Mesodermal cell (in vitro differentiated cells): ENCODE measurements at regions not wholly inside any gene's neighbourhood (a gene's known extent, or its start where the extent isn't known, plus 50 kb on each side); places are given as distances from the start of the nearest gene placed in this dataset.

Source experiments
- H3K27ac ChIP-seq: 2 replicates; pipeline ENCODE4 v1.7.0; 2013; ENCODE audit warnings: mild to moderate bottlenecking, low read depth, low read length, moderate library complexity; ENCODE audit not compliant: severe bottlenecking
- H3K36me3 ChIP-seq: 2 replicates; pipeline ENCODE4 v1.7.1; 2013; ENCODE audit warnings: mild to moderate bottlenecking, low read length, moderate library complexity; ENCODE audit not compliant: control insufficient read depth, insufficient read depth
- H3K4me1 ChIP-seq: one replicate; pipeline ENCODE4 v1.7.1; 2013; ENCODE audit warnings: mild to moderate bottlenecking, low read length; ENCODE audit not compliant: insufficient read depth, control insufficient read depth, poor library complexity, severe bottlenecking
- H3K4me3 ChIP-seq: 2 replicates; pipeline ENCODE4 v1.7.0; 2013; ENCODE audit warnings: low read length, control low read depth, mild to moderate bottlenecking; ENCODE audit not compliant: insufficient read depth, poor library complexity, severe bottlenecking; ENCODE audit errors: extremely low read depth
- H3K9me3 ChIP-seq: 2 replicates; pipeline ENCODE4 v1.7.1; 2013; ENCODE audit warnings: mild to moderate bottlenecking, low read length, moderate library complexity; ENCODE audit not compliant: control insufficient read depth
- WGBS, 2 experiments: methylation state at CpG; one replicate each; pipeline ENCODE4 v1.1.5; 2013; ENCODE audit warnings: missing lambda C conversion rate in 2 of 2; ENCODE audit not compliant: insufficient coverage in 2 of 2; 5-methylcytosine and 5-hydroxymethylcytosine counted together

DNA sequence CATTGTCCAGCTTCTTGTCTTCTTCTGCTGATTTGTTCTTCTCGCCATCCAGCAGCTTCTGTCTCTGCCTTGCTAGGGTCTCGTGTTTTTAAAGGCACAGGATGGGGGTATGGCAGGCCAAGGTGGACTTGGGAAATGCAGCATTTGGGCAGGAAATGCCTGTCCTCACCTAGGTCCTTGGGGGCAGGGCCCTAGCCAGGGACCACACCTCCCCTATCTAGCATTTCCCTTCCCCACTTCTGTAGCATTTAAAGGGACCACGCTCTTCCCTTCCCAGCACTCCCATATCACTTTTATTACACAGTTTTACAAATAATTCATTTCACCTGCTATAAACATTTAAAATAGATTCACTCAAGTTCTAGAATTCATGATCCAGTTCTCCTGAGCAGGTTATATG, 315.4 kb upstream of the LMCD1 start:
- Histone ChIP-seq H3K4me1 (no peaks in the 10 kb centered on the region), H3K4me3 (no peak overlapping the region), H3K36me3 (no peaks in the 10 kb centered on the region), H3K9me3 (peaks cover 5% of the 10 kb centered on the region), H3K27ac (no peak overlapping the region)
- WGBS, 2 experiments = 95 to 100% methylated on average over 1 to 3 of the region's 3 CpGs

DNA sequence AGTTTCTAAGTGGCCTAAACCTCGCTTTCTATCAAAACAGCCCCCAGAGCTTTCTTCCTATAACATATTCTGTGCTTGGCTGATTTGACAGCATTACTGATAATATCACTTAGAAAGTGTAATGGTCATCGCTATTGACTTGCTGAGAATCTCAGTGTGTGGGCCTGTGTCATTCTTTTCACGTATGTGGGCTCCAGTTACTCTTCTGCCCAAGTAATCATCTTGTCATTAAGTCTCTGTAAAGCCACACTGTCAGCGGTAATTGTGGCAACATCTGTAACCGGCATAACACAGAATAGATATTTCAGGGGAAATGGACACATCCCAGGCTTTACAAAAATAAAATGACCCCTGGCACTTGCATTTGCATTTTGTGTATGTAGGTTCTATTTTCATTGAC, 313.6 kb upstream of the LMCD1 start:
- Histone ChIP-seq H3K27ac (no peak overlapping the region), H3K4me1 (no peaks in the 10 kb centered on the region), H3K36me3 (no peaks in the 10 kb centered on the region), H3K4me3 (no peak overlapping the region), H3K9me3 (peaks cover 5% of the 10 kb centered on the region)
- WGBS, 2 experiments = 85 to 100% methylated on average over 2 to 4 of the region's 5 CpGs

DNA sequence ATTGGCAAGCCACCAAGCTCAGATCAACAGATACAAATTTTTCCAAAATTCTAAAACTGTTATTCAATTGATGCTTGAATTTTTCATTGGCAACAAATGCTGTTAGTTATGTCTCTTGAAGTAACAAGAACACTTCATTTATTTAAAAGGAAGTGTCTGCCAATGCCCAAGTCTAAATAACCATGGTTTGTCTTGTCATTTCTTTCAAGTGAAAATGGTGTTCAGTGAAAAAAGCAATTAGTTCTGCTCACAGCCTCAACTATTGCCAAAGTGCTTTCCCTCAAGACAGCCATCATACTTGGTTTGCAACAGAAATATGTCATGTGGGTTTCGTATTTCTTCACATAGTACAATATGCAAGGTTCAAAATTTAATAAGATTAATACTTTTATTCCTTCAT, 312.6 kb upstream of the LMCD1 start:
- Histone ChIP-seq H3K36me3 (no peaks in the 10 kb centered on the region), H3K4me1 (no peaks in the 10 kb centered on the region), H3K27ac (no peak overlapping the region), H3K9me3 (peaks cover 5% of the 10 kb centered on the region), H3K4me3 (no peak overlapping the region)
- 100% methylated on average over 1 of the region's 1 CpG; no CpG with 5 or more reads in 1 of the 2 experiments for WGBS, 2 experiments

DNA sequence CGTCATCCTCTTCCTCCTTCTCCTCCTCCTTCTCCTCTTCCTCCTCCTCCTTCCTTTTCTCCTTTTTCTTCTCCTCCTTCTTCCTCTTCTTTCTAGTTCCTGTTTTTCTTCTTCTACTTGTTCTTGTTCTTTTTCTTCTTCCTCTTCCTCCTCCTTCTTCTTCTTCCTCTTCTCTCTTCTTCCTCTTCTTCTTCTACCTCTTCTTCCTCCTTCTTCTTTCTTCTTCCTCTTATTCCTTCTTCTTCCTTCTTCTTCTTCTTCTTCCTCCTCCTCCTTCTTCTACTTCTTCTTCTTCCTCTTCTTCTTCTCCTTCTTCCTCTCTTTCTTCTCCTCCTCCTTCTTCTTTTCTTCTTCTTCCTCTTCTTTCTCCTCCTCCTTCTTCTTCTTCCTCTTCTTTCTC, 310.2 kb upstream of the LMCD1 start:
- no peaks in the 10 kb centered on the region for H3K36me3 ChIP-seq
- no peak overlapping the region for H3K4me3 ChIP-seq
- H3K27ac ChIP-seq = no peak overlapping the region
- 100% methylated on average over 1 of the region's 1 CpG for WGBS, 2 experiments
- H3K4me1 ChIP-seq = no peaks in the 10 kb centered on the region
- peaks cover 5% of the 10 kb centered on the region for H3K9me3 ChIP-seq

DNA sequence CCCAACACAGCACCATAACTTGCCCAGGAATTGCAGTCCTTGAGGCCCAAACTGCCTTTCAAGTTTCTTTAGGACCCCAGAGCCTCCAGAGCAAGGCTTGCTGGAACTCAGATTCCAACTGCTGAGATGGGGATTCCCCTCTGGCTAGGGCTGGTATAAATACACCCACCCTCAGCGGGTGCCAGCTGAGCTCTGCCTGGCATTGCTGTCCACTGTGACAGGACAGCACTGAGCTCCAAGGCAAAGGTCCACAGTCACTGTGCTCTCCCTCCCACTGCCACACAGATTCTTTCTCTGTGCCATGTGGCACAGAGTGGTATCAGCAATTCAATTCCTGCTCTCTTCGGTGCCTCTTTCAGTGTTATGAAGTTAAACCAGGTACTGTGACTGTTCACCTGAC, 304.2 kb upstream of the LMCD1 start:
- H3K4me3 ChIP-seq = no peak overlapping the region
- H3K36me3 ChIP-seq = no peaks in the 10 kb centered on the region
- 83 to 92% methylated on average over 2 of the region's 2 CpGs for WGBS, 2 experiments
- H3K27ac ChIP-seq = no peak overlapping the region
- H3K4me1 ChIP-seq = no peaks in the 10 kb centered on the region
- no peaks in the 10 kb centered on the region for H3K9me3 ChIP-seq

DNA sequence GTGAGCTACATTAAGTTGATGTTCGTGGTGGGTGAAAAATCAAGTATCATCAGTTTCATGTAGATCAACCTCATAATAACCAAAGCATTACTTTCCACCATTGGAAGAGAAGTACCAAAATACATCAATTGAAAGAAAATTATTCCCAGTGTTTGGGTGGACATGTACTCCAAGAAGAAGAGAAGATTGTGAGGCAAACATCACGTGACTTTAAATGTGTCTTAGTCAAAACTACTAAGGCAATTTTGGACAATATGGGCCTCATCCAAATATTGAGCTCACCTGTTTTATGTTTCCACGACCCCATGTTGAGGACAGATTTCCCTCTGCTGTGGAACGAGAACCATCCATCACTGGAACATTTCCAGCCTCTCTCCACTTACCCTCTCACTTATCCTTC, 303.0 kb upstream of the LMCD1 start:
- WGBS, 2 experiments = 73 to 74% methylated on average over 3 of the region's 4 CpGs
- Histone ChIP-seq H3K36me3 (no peaks in the 10 kb centered on the region), H3K4me3 (no peak overlapping the region)

DNA sequence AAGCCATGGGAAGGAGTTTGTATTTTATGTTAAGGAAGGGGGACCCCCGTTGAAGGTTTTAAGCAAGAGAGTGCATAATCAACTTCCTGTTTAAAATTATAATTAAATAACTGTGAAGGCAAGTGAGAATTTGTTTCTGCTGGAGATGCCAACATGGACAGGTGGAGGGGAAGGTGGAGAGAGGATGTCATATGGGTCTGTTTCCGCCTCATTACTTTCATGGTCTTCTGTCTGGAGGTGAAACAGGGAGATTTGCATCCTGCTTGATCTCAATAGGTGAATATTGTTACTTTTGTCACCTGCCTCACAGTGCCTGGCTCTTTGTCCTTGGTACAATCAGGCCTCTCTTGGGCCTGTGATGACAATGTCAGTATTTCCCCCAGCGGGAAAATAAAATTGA, 300.6 kb upstream of the LMCD1 start:
- WGBS, 2 experiments = 83% methylated on average over 1 of the region's 3 CpGs
- Histone ChIP-seq H3K27ac (no peak overlapping the region), H3K4me3 (no peak overlapping the region), H3K9me3 (no peaks in the 10 kb centered on the region), H3K4me1 (peaks cover 14% of the 10 kb centered on the region), H3K36me3 (no peaks in the 10 kb centered on the region)

More for the DNA sequence above, 303.0 kb upstream of the LMCD1 start:
- H3K27ac ChIP-seq = no peak overlapping the region
- H3K9me3 ChIP-seq = no peaks in the 10 kb centered on the region
- no peaks in the 10 kb centered on the region for H3K4me1 ChIP-seq

DNA sequence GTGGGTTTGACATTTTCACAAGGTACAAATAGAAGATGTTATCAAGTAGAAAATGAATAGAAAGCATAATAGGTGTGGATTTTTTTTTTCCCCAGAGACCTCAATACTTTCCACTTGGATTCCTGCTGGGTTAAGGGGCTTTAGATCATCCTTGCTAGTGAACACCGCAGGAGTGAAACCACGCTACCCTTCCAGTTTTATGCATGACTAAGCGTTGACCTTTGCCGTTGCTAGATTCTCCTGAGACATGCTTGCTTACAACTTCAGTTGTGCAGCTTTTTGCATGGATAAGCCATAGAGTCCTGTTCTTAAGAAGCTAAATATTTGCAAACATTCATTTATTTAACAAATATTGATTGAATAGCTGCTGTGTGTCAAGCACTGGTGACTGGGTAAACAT, 299.7 kb upstream of the LMCD1 start:
- no peaks in the 10 kb centered on the region for H3K36me3 ChIP-seq
- H3K9me3 ChIP-seq = no peaks in the 10 kb centered on the region
- H3K27ac ChIP-seq = no peak overlapping the region
- 87 to 92% methylated on average over 4 of the region's 4 CpGs for WGBS, 2 experiments
- H3K4me3 ChIP-seq = no peak overlapping the region
- H3K4me1 ChIP-seq = peaks cover 22% of the 10 kb centered on the region

DNA sequence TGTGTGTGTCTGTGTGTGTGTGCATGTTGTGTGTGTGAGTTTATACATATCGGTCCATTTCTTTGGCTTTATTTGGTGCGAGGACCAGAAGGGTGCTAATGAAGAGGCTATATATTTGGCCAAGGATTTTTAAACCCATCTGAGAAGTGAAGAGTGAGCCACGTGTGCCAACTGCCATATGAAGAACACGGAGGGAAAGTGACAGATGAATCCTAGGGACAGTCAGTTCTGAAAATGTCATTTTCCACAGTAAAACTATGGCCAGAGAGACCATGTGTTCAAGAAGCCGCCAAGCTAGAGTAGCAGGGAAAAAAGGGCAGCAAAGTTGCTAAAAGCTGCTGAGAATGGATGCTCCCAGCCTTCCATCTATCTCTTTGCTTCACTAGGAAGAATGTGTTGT, 297.3 kb upstream of the LMCD1 start:
- Histone ChIP-seq H3K9me3 (no peaks in the 10 kb centered on the region), H3K27ac (no peak overlapping the region), H3K36me3 (no peaks in the 10 kb centered on the region), H3K4me3 (no peak overlapping the region), H3K4me1 (peaks cover 22% of the 10 kb centered on the region)
- WGBS, 2 experiments = 86 to 97% methylated on average over 4 to 5 of the region's 5 CpGs

DNA sequence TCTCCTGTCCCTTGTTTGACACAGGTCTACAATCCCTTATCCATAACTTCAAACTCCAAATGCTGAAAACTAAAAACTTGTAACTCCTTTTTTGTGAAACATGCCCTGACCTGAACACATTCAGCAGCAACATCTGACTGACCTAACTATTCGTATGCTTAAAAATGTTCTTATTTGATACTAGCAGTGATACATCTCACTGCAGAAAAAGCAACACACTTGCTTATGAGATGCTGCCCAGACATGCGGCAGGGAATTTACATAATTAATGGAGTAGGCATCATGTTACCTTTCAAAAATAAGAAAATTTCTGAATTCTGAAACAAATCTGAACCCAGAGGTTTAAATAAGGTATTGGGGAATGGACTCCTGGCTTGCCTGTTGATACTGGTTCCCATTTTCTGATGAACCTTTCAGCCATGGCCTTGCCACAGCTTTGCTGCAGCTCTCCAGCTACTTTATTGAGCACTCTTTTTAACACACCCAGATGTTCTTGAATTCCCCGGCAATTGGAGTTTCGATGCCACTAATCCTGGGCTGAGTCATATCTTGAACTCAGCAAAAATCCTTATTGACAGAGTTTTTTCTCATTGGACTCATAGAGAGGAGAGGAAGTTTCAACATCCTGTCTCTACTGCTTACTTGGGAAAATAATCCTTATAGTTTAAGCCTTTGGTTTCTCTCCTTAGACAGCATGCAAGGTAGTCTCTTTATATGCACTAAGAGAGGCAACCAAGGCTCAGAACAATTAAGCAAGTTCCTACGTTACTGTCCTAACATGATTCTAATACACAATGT, 296.6 kb upstream of the LMCD1 start:
- no peaks in the 10 kb centered on the region for H3K36me3 ChIP-seq

DNA sequence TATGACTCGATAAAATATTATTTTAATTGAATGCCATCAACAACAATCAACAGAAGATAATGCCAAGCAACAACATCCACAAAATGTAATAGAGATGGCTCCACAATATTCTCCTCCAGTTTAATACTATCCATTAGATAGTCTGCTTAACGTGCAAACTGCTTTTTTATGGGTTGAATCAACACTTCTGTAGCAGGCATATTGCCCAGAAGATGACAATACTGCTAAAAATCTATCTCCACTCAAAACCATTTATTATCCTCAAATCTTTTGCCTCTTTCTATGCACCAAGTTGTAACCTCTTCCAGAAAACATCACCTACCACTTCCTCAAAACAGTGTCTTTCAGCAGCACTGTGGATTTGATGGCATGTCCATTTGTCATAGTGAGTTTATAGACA, 295.7 kb upstream of the LMCD1 start:
- no peaks in the 10 kb centered on the region for H3K36me3 ChIP-seq
- H3K27ac ChIP-seq = peak overlapping the region; percentile 84
- H3K4me3 ChIP-seq = no peak overlapping the region
- H3K9me3 ChIP-seq = no peaks in the 10 kb centered on the region
- peaks cover 22% of the 10 kb centered on the region for H3K4me1 ChIP-seq
- WGBS, 2 experiments = 75 to 91% methylated on average over 1 of the region's 2 CpGs

More for the DNA sequence above, 296.6 kb upstream of the LMCD1 start:
- 88 to 89% methylated on average over 1 to 5 of the region's 5 CpGs for WGBS, 2 experiments
- Histone ChIP-seq H3K27ac (peak overlapping the region; percentile 24), H3K9me3 (no peaks in the 10 kb centered on the region), H3K4me1 (peaks cover 22% of the 10 kb centered on the region), H3K4me3 (no peak overlapping the region)
